Transverse colon (tissue), 4 donors: ENCODE measurements at regions not wholly inside any gene's neighbourhood (a gene's known extent, or its start where the extent isn't known, plus 50 kb on each side); places are given as distances from the start of the nearest gene placed in this dataset.
A peak's percentile ranks its signal among the peaks of the same experiment; 100 is the strongest.

Experiments
- DNase-seq: peaks from one replicate; pipeline ENCODE4 v3.0.0-alpha.2; 2019
- H3K27ac ChIP-seq, 4 donors: fragments of 200-600 bp; sonication (generic); 2 replicates each; pipeline ENCODE4 v1.5.1; 2016 to 2018; ENCODE audit warnings: inconsistent platforms in 4 of 4
- H3K27me3 ChIP-seq: fragments of 200-600 bp; sonication (generic); 2 replicates; pipeline ENCODE4 v1.5.1; 2017; ENCODE audit warnings: inconsistent platforms
- H3K36me3 ChIP-seq, 4 donors: fragments of 200-600 bp; sonication (generic); 2 replicates each; pipeline ENCODE4 v1.5.1; 2017 to 2019; ENCODE audit warnings: inconsistent platforms in 4 of 4
- H3K4me1 ChIP-seq, 4 donors: fragments of 200-600 bp; sonication (generic); 2 replicates each; pipeline ENCODE4 v1.5.1; 2017 to 2020; ENCODE audit warnings: inconsistent platforms in 4 of 4
- H3K4me3 ChIP-seq, 4 donors: fragments of 200-600 bp; sonication (generic); 1 replicate in 1 of 4; 2 replicates in 3 of 4; pipeline versions ENCODE4 v1.5.1 to v1.6.1; 2017 to 2019; ENCODE audit warnings: inconsistent platforms in 4 of 4
- H3K9me3 ChIP-seq, 2 donors: fragments of 200-600 bp; sonication (generic); 2 replicates each; pipeline ENCODE4 v1.5.1; 2017 to 2019; ENCODE audit warnings: inconsistent platforms in 2 of 2
- EP300 ChIP-seq: sonication (generic); formaldehyde crosslinking; IDR thresholded peaks from one replicate; pipeline ENCODE4 v1.6.1; 2017; ENCODE audit warnings: antibody characterized with exemption, low read depth
- POLR2A ChIP-seq: fragments of 450-650 bp; IDR thresholded peaks from one replicate; pipeline ENCODE4 v1.6.1; 2016; ENCODE audit warnings: antibody characterized with exemption, mild to moderate bottlenecking, moderate library complexity
- POLR2AphosphoS5 ChIP-seq, 3 donors: sonication (generic); formaldehyde crosslinking; IDR thresholded peaks; one replicate each; pipeline ENCODE4 v1.6.1; 2016; ENCODE audit warnings: antibody characterized with exemption in 3 of 3
- WGBS, 2 donors: methylation state at CpG; one replicate each; pipeline ENCODE4 v1.1.5; 2018; ENCODE audit warnings: low coverage in 1 of 2; 5-methylcytosine and 5-hydroxymethylcytosine counted together
- in situ Hi-C, 4 donors: fragments of 200-750 bp; cut with MboI; loops; one replicate each; pipeline versions ENCODE4 v1.15.0 to v1.15.1; 2017; ENCODE audit warnings: low sequenced_read_pairs in 3 of 4, low pct_ligation_motif_present in 1 of 4, low pct_unique_long_range_greater_than_20kb in 1 of 4
- intact Hi-C: fragments of 100-400 bp; cut with DNase I; formaldehyde crosslinking; loops from one replicate; pipeline ENCODE4 v1.15.1; 2023; ENCODE audit warnings: low total_unique reads
- TF ChIP-seq, protein P1 (sequence below), 5 experiments: fragments of 200-600 bp in 3 of 5; fragments of 450-650 bp in 2 of 5; sonication (generic) in 3 of 5; IDR thresholded peaks; 1 replicate in 2 of 5; 2 replicates in 3 of 5; pipeline ENCODE4 v1.5.1; 2016 to 2017; ENCODE audit warnings: antibody characterized with exemption in 5 of 5, inconsistent platforms in 3 of 5, mild to moderate bottlenecking in 2 of 5, moderate library complexity in 1 of 5

DNA sequence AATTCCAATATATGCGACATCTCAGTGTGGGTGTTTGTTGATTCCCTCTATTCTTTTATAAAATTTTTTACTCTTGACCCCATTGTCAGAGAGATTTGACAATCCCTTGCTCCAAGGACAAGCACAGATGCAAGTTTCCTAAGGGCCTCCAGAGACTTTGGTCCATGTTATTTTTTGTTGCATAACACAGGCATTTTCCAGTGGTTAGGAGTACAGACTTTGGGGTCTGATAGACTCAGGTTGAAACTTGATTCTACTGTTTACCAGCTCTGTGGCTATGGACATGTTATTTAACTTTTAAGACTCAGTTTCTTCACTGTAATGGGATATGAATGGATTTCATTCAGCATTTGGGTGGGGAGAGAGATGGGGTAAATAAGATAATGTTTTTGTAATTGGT is 361.3 kb downstream of the ENC1 start:
- Histone ChIP-seq H3K4me1 (no peaks in the 10 kb centered on the region), H3K36me3 (no peaks in the 10 kb centered on the region), H3K9me3 (no peaks in the 10 kb centered on the region), H3K27me3 (no peaks in the 10 kb centered on the region), H3K4me3 (no peak overlapping the region), H3K27ac (no peak overlapping the region)
- WGBS, 2 donors = 90 to 91% methylated on average over 1 of the region's 1 CpG
- no peak for TF ChIP-seq POLR2AphosphoS5 (IDR thresholded peaks at IDR 0.05)
- no peak for TF ChIP-seq EP300
- no peak for TF ChIP-seq POLR2A
- TF ChIP-seq, protein P1, sequence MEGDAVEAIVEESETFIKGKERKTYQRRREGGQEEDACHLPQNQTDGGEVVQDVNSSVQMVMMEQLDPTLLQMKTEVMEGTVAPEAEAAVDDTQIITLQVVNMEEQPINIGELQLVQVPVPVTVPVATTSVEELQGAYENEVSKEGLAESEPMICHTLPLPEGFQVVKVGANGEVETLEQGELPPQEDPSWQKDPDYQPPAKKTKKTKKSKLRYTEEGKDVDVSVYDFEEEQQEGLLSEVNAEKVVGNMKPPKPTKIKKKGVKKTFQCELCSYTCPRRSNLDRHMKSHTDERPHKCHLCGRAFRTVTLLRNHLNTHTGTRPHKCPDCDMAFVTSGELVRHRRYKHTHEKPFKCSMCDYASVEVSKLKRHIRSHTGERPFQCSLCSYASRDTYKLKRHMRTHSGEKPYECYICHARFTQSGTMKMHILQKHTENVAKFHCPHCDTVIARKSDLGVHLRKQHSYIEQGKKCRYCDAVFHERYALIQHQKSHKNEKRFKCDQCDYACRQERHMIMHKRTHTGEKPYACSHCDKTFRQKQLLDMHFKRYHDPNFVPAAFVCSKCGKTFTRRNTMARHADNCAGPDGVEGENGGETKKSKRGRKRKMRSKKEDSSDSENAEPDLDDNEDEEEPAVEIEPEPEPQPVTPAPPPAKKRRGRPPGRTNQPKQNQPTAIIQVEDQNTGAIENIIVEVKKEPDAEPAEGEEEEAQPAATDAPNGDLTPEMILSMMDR (IDR thresholded peaks at IDR 0.05) = no peak
- intact Hi-C loops = no loop called here
- in situ Hi-C loops = loop anchor here in 1 of 4 donors (25.0 kb wide), 1 partner anchor 358 kb away; the partner anchor contains the start of gene ENC1
- DNase-seq = no peak

- H3K4me1 ChIP-seq = no peaks in the 10 kb centered on the region
- in situ Hi-C loops = loop anchor here in 1 of 4 donors (25.0 kb wide), 1 partner anchor 360 kb away; the partner anchor contains the start of gene ENC1
Observed at GRCh38 chr5:74277418-74277817, 363.1 kb downstream of the ENC1 start.

GRCh38 chr5:74275171-74275992 is 365.1 kb downstream of the ENC1 start:
- in situ Hi-C loops = loop anchor here in 1 of 4 donors (25.0 kb wide), 1 partner anchor 362 kb away; the partner anchor contains the start of gene ENC1
- H3K36me3 ChIP-seq = no peaks in the 10 kb centered on the region
- WGBS, 2 donors = 65 to 68% methylated on average over 7 of the region's 7 CpGs
- TF ChIP-seq POLR2AphosphoS5 (IDR thresholded peaks at IDR 0.05) (peak in 1 of 3 donors; percentile 18), EP300 (no peak)
- TF ChIP-seq, protein P1 (IDR thresholded peaks at IDR 0.05) = no peak
- H3K27ac ChIP-seq = peak overlapping the region; percentile 22 to 63 (median 36)
- DNase-seq = no peak
- no peaks in the 10 kb centered on the region for H3K9me3 ChIP-seq
- H3K4me1 ChIP-seq = no peaks in the 10 kb centered on the region
- no peak overlapping the region for H3K4me3 ChIP-seq
- intact Hi-C loops = no loop called here
- H3K27me3 ChIP-seq = no peaks in the 10 kb centered on the region

More at GRCh38 chr5:74277418-74277817, 363.1 kb downstream of the ENC1 start:
- no peaks in the 10 kb centered on the region for H3K36me3 ChIP-seq
- no peak for DNase-seq
- H3K27me3 ChIP-seq = no peaks in the 10 kb centered on the region
- H3K9me3 ChIP-seq = no peaks in the 10 kb centered on the region
- no peak overlapping the region for H3K27ac ChIP-seq
- H3K4me3 ChIP-seq = no peak overlapping the region
- TF ChIP-seq, protein P1 (IDR thresholded peaks at IDR 0.05) = no peak
- TF ChIP-seq POLR2AphosphoS5 (IDR thresholded peaks at IDR 0.05) (no peak), POLR2A (no peak), EP300 (no peak)
- intact Hi-C loops = no loop called here
- 91 to 96% methylated on average over 3 of the region's 3 CpGs for WGBS, 2 donors

GRCh38 chr5:74274326-74274725 is 366.2 kb downstream of the ENC1 start:
- Histone ChIP-seq H3K36me3 (no peaks in the 10 kb centered on the region), H3K4me1 (no peaks in the 10 kb centered on the region), H3K27ac (peak overlapping the region; percentile 20 to 63 (median 36)), H3K27me3 (no peaks in the 10 kb centered on the region), H3K4me3 (no peak overlapping the region), H3K9me3 (no peaks in the 10 kb centered on the region)
- in situ Hi-C loops (no loop called here), intact Hi-C loops (no loop called here)
- DNase-seq = no peak
- TF ChIP-seq EP300 (no peak), POLR2A (no peak), POLR2AphosphoS5 (IDR thresholded peaks at IDR 0.05) (no peak)
- TF ChIP-seq, protein P1 (IDR thresholded peaks at IDR 0.05) = no peak
- WGBS, 2 donors = 83 to 89% methylated on average over 2 to 3 of the region's 3 CpGs
